HEK293 (cell line): ENCODE measurements at regions not wholly inside any gene's neighbourhood (a gene's known extent, or its start where the extent isn't known, plus 50 kb on each side); places are given as distances from the start of the nearest gene placed in this dataset.

Experiments
- CTCF ChIP-seq: fragments of 450-650 bp; formaldehyde crosslinking; IDR thresholded peaks from 2 replicates; pipeline ENCODE4 v1.5.1; 2016; ENCODE audit warnings: missing biosample characterization, missing genetic modification characterization
- KLF1 ChIP-seq: fragments of 450-650 bp; formaldehyde crosslinking; IDR thresholded peaks from 2 replicates; pipeline ENCODE4 v1.5.1; 2016; ENCODE audit warnings: missing biosample characterization, missing genetic modification characterization
- MZF1 ChIP-seq: fragments of 450-650 bp; formaldehyde crosslinking; IDR thresholded peaks from 2 replicates; pipeline ENCODE4 v1.5.1; 2017; ENCODE audit warnings: missing biosample characterization, missing genetic modification characterization, borderline replicate concordance

- TF ChIP-seq MZF1 (tag by site-specific recombination): no peak
- TF ChIP-seq KLF1 (tag by site-specific recombination): no peak
- TF ChIP-seq CTCF (tag by site-specific recombination): no peak
Measured at GRCh38 chr18:34942276-34942675, 98.9 kb upstream of the MAPRE2 start.
